HT1080 (cell line): ENCODE measurements at regions not wholly inside any gene's neighbourhood (a gene's known extent, or its start where the extent isn't known, plus 50 kb on each side); places are given as distances from the start of the nearest gene placed in this dataset.
A peak's percentile ranks its signal among the peaks of the same experiment; 100 is the strongest.

Experiments
- DNase-seq: peaks from one replicate; pipeline ENCODE4 v3.0.0-alpha.2; 2015; ENCODE audit warnings: low read depth

GRCh38 chr6:106773996-106774629, 144.7 kb downstream of the QRSL1 start:
- no peak for DNase-seq

- no peak for DNase-seq
Observed at GRCh38 chr6:106773522-106773921, 144.1 kb downstream of the QRSL1 start.

GRCh38 chr6:106772270-106773142, 143.1 kb downstream of the QRSL1 start:
- DNase-seq: no peak

GRCh38 chr6:106771822-106772221, 142.4 kb downstream of the QRSL1 start:
- no peak for DNase-seq

- DNase-seq: no peak
Observed at GRCh38 chr6:106770663-106771062, 141.3 kb downstream of the QRSL1 start.

- no peak for DNase-seq
Observed at GRCh38 chr6:106770081-106770480, 140.7 kb downstream of the QRSL1 start.

- DNase-seq: no peak
Observed at GRCh38 chr6:106767271-106767670, 137.9 kb downstream of the QRSL1 start.

GRCh38 chr6:106766201-106766600, 136.8 kb downstream of the QRSL1 start:
- no peak for DNase-seq

GRCh38 chr6:106765496-106765895, 136.1 kb downstream of the QRSL1 start:
- no peak for DNase-seq

- DNase-seq: no peak
Observed at GRCh38 chr6:106764353-106764980, 135.1 kb downstream of the QRSL1 start.

GRCh38 chr6:106763361-106763760, 134.0 kb downstream of the QRSL1 start:
- DNase-seq: no peak

- no peak for DNase-seq
Observed at GRCh38 chr6:106761160-106761559, 131.8 kb downstream of the QRSL1 start.

GRCh38 chr6:106759112-106759511, 129.7 kb downstream of the QRSL1 start:
- no peak for DNase-seq

GRCh38 chr6:106757722-106758467, 128.5 kb downstream of the QRSL1 start:
- no peak for DNase-seq

GRCh38 chr6:106757267-106757666, 127.9 kb downstream of the QRSL1 start:
- DNase-seq: no peak

GRCh38 chr6:106754215-106754614, 124.8 kb downstream of the QRSL1 start:
- DNase-seq: no peak

GRCh38 chr6:106752641-106753040, 123.3 kb downstream of the QRSL1 start:
- DNase-seq: no peak

GRCh38 chr6:106751501-106752252, 122.3 kb downstream of the QRSL1 start:
- DNase-seq: peak; percentile 83

GRCh38 chr6:106750946-106751345, 121.6 kb downstream of the QRSL1 start:
- DNase-seq: no peak

GRCh38 chr6:106750142-106750918, 121.0 kb downstream of the QRSL1 start:
- no peak for DNase-seq
